Caki2 (cell line): ENCODE measurements at regions not wholly inside any gene's neighbourhood (a gene's known extent, or its start where the extent isn't known, plus 50 kb on each side); places are given as distances from the start of the nearest gene placed in this dataset.

ENCODE experiments used
- DNase-seq: peaks from one replicate; pipeline ENCODE4 v3.0.0-alpha.2; 2015; ENCODE audit warnings: low read depth
- in situ Hi-C: cut with HindIII; loops from 2 replicates; pipeline ENCODE4 v1.10.0; 2016; ENCODE audit warnings: low sequenced_read_pairs, low pct_unique_long_range_greater_than_20kb, mixed read lengths

DNA sequence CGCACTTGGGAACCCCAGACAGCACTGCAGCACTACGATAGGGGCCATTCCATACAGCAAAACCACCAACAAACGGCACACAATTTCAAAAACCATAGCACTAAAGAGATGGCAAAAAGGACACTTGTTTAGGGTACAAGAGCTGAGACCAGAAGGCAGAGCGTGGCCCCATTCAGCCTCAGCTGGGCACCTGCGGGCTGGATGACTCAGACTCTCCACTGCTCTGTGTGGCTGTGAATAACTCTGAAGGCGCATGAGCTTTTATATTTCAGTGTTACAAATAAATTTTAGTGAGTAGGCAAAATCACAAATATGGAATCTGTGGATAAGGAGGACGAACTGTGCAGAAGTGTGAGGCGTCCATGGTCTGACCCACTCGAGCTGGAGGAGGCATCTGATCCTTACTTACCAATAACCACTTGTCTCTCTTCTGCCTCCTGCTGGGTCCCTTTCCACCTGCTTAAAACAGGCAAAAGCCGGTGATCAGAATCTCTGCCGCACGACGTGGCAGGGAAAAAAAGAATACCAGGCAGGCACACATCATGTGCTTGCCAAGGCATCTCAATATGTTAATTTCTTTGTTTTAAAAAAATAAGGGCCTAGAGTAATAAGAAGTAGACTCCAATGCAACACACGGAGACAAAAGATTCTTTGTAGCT lies 325.7 kb downstream of the SHANK2 start:
- in situ Hi-C loops = no loop called here
- no peak for DNase-seq

DNA sequence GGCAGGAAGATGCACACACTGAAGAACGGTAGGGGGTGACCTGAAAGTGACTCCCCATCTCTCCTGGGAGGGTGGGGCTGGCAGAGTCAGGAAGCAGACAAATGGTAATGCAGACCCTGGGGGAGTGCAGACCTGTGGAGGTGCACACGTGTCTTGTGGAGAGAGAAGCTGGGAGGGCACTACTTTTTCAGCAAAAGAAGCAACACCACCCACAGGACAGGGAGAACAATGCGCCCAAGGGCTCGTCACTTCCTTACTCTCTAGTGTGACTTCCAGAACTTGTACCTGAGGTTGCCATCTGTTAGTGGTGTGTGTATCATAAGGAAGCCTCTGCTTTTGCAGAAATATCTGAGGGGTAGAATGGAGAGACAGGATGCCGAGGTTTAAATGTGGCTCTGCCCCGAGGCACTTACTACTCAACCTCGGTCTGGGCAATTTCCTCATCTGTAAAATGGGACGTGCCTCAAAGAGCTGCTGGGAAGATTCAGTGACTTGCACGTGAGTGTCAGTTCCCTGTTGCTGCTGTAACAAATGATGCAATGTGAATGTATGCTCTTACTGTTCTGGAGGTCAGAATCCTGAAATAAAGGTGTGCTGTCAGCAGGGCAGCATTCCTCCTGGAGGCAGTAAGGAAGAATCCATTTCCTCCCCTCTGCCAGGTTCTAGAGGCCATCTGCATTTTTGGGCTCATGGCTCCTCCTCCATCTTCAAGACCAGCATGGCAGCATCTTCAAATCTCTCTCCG lies 323.4 kb downstream of the SHANK2 start:
- DNase-seq = no peak
- in situ Hi-C loops = no loop called here

DNA sequence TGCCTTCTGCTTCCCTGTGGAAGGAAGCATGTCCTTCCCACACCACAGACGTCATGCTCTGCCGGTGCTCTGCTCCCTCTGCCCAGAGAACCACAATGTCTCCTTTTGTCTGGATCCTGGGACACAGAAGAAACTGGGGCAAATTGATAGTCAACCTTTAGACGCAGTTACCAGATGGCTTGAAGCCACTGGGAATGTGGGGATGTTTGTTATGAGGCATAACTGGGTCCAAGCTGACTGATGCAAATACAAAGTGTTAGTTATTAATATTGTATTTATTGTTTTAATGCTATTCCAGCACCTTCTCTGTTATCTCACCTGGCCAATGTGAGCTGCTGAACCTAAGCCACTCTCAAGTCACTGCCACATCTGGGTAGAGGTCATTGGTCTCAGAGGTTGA lies 322.2 kb downstream of the SHANK2 start:
- in situ Hi-C loops = no loop called here
- DNase-seq = no peak

DNA sequence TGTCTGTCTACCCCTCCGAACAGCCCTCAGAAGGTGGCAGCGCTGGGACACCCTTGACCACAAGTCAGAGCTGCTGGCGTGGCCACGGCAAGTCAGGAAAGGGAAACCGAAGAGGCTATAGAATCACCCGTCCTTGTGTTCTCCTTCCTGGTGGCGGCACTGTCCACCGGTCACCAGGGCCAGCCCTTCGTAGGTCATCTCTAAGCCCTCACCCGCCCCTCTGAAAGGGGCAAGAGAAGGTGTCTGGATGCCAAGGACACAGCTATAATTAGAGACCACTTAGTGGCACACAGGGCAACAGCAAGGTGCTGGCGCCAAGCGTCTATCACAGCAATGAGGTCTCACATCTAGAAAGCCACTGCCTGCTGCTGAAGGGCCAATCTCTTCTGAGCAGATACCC lies 320.9 kb downstream of the SHANK2 start:
- DNase-seq = no peak
- in situ Hi-C loops = no loop called here

DNA sequence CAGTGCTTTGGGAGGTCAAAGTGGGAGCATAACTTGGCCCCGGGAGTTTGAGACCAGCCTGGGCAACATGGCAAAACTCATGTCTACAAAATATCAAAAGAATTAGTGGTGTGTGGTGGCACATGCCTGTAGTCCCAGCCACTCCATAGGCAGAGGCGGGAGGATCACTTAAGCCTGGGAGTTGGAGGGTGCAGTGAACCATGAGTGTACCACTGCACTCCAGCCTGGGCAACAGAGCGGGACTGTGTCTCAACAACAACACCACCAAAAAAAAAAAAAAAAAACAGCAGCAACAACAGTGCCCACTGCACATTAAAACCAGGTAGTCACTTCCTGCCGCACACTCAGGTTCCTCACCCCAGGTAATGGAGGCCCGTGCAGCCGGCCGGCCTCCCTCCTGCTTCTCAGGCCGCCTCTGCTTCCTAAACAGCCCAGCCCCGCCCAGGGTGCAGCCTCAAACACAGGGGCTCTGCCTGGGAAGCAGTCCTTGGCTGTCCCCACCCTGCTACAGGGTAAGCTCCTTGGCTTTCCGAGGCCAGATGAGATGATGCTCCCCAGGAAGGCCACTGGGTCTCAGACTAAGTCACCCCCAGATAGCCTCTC lies 318.3 kb downstream of the SHANK2 start:
- in situ Hi-C loops = no loop called here
- no peak for DNase-seq

DNA sequence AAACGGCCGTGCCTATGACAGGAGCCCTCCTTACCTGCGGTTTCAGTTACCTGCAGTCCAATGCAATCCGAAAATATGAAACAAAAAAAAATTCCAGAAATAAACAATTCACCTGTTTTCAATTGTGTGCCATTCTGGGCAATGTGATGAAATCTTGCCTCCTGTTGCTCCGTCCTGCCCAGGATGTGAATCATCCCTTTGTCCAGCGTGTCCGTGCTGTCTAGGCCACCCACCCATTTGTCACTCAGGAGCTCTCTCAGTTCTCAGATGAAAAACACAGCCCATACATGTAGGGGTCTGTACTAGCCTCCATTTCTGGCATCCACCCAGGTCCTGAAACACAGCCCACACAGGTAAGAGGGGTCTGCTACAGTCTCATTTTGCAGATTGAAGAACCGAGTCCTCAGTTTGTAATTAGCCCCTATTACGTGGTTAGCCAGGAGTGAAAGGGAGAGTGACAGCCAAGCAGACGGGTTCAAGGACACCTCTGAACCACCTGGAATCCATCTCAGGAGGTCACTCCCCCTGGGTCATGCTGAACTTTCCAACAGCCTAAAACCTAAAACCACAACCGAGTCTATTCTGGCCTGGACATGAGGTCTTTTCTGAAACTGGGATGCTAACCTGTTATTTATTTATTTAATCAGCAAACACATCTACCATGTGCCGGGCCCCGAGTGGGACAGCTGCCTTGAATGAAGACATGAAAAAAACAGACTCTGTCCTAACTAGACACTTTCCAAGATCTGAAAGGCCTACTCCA lies 317.2 kb downstream of the SHANK2 start:
- in situ Hi-C loops = no loop called here
- DNase-seq = no peak

DNA sequence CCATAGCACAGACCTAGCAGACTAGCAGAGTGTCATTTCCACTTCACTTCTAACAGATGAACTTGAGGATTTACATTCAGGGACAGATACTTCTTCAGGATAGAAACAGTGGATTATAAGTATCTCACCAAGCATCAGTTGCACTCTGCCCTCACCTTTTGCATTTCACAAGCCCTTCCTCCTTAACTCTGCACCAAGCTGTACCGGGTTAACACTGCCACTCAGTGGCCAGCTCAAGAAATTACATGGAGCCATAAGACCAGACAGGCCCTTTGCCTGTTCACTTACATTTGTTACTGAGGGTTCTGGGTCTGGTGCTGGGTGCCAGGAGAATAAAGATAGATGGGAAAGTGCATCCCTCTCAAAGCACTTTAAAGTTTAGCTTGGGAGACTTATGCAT lies 309.8 kb downstream of the SHANK2 start:
- in situ Hi-C loops = no loop called here
- DNase-seq = no peak

DNA sequence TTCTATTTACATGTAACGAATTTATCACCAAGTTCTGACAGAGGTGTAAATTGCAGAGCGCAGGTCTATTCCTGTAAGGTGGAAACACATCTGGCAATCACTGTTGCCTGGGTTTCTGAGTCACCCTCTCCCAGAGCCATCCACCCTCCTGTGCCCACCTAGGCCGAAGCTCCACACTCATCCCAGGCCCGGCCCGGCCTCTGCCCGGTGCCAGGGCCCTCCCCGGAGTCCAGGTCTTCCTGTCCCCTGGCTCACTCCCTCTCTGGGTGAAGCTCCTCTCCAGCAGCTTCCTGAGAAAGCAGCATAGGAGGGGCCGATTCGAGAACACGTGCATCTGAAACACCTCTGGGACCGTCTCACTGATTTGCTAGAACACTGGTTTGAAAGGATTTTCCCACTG lies 308.2 kb downstream of the SHANK2 start:
- in situ Hi-C loops = no loop called here

DNA sequence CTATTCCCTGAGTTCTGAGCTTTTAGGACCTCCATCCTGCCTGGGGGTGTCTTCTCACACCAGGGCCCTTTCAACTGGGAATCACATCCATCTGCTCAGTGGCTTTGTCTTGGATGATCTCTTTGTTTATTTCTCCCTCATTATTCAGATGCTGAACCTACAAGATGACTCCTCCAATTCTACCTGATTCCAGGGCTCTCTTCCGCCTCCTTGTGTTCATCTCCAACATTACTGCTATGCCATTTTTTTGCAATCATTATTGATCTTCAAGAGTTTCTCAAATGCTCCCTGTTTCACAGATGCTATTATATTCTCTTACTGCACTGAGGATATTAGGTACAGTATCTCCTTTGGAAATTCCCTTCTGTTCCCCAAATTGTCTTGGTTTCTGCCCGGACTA lies 307.7 kb downstream of the SHANK2 start:
- in situ Hi-C loops = no loop called here
- no peak for DNase-seq

More for the DNA sequence above, 308.2 kb downstream of the SHANK2 start:
- no peak for DNase-seq

DNA sequence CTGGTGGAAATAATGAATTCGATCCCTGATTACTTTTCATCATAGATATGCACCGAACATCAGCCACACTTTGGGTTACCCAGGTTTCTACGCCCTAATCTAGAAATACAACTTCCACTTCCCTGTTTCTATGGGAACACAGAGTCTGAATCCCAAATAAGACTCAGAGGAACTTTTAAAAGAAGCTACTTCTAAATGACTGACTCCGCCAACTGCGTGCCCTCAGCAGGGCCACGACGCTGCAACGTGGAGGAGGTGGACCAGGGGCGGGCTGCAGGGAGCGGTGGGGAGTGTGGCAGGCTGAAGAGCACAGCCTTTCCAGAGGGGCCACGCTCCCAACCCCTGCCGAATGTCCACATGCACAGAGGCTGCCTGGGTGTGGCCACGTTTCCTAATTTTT lies 304.0 kb downstream of the SHANK2 start:
- in situ Hi-C loops = no loop called here
- no peak for DNase-seq

DNA sequence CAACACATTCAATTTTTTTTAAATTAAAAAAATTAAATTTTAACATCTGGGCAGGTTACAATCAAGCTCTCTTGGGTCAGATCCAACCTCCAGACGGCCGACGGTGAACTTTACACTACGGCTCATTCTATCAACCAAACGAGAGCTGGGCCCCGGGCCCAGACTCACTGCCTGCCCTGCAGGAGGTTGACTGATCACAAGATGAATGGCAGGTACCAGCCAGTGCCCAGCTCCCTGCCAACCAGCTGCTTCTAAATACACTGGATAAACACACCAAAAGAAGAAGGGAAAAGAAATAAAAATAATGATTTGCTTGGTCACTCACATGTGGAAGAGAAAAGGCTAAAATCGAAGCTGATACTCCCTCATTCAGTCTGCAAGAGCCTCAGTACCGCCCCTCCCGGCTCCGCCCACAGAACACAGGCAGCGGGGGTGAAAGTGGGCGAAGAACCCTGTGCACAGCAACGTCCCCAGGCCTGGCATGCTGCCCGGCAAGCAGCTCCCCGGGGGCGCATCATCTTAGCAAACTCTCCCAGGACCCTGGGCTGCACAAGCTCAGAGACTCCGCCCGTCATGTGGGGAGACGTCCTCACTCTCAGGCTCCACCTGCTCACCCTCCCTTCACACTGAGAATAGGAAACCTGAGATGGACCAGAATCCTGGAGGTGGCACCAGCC lies 303.4 kb downstream of the SHANK2 start:
- in situ Hi-C loops = no loop called here
- peak; percentile 71 for DNase-seq

DNA sequence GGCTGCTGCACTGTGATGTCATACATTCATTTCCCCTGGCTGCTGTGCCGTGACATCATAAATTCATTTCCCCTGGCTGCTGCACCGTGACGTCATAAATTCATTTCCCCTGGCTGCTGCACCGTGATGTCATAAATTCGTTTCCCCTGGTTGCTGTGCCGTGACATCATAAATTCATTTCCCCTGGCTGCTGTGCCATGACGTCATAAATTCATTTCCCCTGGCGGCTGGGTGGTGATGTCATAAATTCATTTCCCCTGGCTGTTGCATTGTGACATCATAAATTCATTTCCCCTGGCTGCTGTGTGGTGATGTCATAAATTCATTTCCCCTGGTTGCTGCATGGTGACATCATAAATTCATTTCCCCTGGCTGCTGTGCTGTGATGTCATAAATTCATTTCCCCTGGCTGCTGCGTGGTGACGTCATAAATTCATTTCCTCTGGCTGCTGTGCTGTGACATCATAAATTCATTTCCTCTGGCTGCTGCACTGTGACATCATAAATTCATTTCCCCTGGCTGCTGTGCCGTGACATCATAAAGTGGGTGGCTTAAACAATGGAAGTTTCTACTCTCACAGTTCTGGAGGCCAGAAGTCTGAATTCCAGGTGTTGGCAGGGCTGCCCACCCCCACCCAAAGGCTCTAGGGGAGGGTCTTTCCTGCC lies 301.1 kb downstream of the SHANK2 start:
- no peak for DNase-seq
- in situ Hi-C loops = no loop called here

DNA sequence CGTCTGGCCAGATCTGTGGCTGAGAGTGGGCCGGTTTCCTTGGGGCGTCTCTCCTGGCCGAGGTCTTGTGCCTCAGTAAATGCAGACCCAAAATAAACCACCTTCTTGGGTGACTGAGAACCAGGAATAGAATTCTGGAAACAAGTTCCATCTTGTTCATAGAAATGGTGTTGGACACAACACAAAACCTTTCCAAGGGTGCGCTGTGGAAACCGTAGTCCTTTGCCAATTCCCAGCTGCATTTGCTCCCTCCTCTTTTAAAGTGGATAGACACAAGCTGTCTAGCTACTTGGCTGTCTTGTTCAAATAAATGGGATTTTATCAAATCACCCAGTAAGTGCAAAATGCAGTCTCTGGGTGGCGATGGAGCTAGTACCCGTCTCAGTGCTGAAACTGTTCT lies 300.2 kb downstream of the SHANK2 start:
- no peak for DNase-seq
- in situ Hi-C loops = no loop called here

DNA sequence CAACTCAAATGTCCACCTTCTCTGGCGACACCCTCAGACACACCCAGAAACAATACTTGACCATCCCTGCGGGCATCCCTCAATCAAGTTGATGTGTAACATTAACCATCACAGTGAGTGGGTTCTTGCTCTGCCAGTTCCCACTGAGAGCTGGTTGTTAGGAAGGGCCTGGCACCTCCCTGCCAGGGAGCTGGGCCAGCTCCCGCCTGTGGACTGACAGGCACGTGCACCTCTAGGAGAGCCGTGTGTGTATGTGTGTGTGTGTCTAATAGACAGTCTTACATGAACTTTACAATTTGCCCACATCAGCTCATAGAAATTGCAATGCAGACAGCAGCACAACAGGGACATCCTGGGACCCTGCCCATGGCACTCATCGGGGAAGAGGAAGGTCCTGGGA lies 298.7 kb downstream of the SHANK2 start:
- DNase-seq = no peak
- in situ Hi-C loops = no loop called here

DNA sequence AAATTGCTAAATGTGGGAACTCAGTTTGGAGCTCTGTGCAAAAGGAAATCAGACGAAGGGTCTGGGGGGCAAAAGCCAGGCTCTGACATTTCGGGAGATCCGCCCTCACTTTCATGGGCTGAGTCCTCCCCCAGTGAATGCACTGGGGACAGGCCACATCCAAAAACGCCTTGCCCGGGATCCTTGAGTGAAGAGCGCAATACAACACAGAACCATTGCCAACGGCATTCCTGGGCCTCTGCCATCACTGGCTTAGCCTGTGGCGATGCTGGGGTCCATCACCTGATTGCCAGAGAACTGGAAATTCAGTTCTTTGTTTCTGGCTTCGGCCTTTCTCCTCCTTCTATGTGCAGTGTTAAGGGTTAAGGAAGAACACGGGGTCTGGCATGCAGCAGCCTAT lies 297.9 kb downstream of the SHANK2 start:
- DNase-seq = no peak
- in situ Hi-C loops = no loop called here
